Stimulated activated CD4-positive, alpha-beta T cell treated with anti-CD3 and anti-CD28 coated beads, Interleukin-4, amount 100 ng/mL, for 24 hours (primary cell): ENCODE measurements at regions not wholly inside any gene's neighbourhood (a gene's known extent, or its start where the extent isn't known, plus 50 kb on each side); places are given as distances from the start of the nearest gene placed in this dataset.

ENCODE experiments used
- DNase-seq: peaks from one replicate; pipeline ENCODE4 v3.0.0-alpha.2; 2020

- no peak for DNase-seq
Observed at GRCh38 chr10:101299211-101299610, 54.8 kb upstream of the BTRC start.

GRCh38 chr10:101301111-101301731, 52.7 kb upstream of the BTRC start:
- DNase-seq: peak; percentile 44

DNA sequence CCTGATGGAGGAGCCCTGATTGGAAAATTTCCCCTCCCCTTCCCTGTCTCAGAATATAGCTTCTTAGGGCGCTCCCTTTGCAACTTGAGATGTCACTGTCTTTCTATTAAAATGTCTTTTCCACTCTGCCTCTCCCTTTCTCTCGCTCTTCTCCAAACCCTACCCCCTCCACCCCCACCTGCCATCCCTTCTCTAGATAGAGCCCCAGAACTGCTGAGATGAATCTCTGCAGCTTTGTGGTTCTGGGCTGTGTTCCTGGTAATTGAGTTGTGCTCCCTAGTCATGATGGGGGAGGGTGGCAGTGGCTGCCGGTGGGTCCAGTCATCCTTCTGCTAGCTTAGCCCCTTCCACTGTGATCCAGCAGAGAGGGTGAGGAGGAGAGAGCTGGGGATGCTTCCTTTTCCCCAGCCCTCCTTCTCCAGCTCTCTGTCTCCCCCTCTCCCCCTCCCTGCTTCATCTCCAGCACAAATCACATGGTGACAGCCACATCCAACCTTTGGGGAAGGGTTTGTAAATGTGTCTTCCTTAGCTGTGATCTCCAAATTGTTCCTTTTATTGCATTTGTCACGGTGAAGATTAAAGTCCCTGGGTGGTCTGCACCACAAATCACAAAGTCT, 50.8 kb upstream of the BTRC start:
- no peak for DNase-seq
